Heart left ventricle (tissue), 13 donors: ENCODE measurements at regions not wholly inside any gene's neighbourhood (a gene's known extent, or its start where the extent isn't known, plus 50 kb on each side); places are given as distances from the start of the nearest gene placed in this dataset.

Experiments used
- POLR2A ChIP-seq, 2 donors: fragments of 450-650 bp; IDR thresholded peaks; one replicate each; pipeline ENCODE4 v1.6.1; 2017; ENCODE audit warnings: antibody characterized with exemption in 2 of 2, mild to moderate bottlenecking in 2 of 2, moderate library complexity in 2 of 2
- TF ChIP-seq, protein P1 (sequence below), 12 donors: fragments of 200-600 bp; sonication (generic) in 4 of 12; IDR thresholded peaks; one replicate each; pipeline versions ENCODE4 v1.5.0 to v1.8.0; 2018 to 2022; ENCODE audit warnings: antibody characterized with exemption in 12 of 12, mild to moderate bottlenecking in 5 of 12
- donor health status: ischemic (EF 13 %, LVEDD 7.1; RV severe dilation, severe dysfunction).
- donor health status: DM: no; HTN: yes; CAD: no.
- donor health status: DM: no; HTN: no; CAD: no.
- donor health status: ischemic (EF 25% LVEDD 6.9; RV normal size, moderate dysfunction).
- donor health status: ischemic (EF 25% LVEDD 5.7; RV mildly dilated, moderate dysfunction).
- donor health status: ischemic (EF 35%, LVEDD 5.7; RV mildly dilated, moderate dysfunction).
- donor health status: nonischemic (EF 11% LVEDD 7.7; RV severe dilation, severe dysfunction).
- donor health status: DM: yes; HTN: yes; CAD: no.
- donor health status: PGD.
- donor health status: ischemic (EF 29% LVEDD 5.4; RV normal size, mild dysfunction).
- donor health status: nonischemic (EF 23%, LVEDD 6.1; RV moderate dilation, normal function).

DNA sequence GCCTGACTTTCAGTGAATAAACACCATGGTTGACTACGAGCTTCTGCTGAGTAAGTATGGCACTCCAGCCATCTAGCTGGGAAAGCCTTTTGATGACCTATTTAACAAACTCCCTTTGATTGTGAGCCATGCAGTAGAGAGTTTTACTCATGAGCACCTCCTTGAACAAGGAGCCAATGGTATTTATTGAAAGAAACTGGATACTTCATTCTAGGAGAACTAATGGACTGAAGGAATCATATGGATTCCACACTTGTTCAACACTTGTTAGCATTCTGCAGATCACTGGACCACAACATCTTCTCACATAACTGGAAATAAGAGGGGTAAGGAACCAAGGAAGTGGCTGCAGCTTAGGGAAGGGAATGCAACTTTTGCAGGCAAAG, 320.9 kb upstream of the ETAA1 start:
- TF ChIP-seq, protein P1, sequence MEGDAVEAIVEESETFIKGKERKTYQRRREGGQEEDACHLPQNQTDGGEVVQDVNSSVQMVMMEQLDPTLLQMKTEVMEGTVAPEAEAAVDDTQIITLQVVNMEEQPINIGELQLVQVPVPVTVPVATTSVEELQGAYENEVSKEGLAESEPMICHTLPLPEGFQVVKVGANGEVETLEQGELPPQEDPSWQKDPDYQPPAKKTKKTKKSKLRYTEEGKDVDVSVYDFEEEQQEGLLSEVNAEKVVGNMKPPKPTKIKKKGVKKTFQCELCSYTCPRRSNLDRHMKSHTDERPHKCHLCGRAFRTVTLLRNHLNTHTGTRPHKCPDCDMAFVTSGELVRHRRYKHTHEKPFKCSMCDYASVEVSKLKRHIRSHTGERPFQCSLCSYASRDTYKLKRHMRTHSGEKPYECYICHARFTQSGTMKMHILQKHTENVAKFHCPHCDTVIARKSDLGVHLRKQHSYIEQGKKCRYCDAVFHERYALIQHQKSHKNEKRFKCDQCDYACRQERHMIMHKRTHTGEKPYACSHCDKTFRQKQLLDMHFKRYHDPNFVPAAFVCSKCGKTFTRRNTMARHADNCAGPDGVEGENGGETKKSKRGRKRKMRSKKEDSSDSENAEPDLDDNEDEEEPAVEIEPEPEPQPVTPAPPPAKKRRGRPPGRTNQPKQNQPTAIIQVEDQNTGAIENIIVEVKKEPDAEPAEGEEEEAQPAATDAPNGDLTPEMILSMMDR (IDR thresholded peaks at IDR 0.05) = no peak
- TF ChIP-seq POLR2A (IDR thresholded peaks at IDR 0.05) = no peak
